ENCODE measurements at regions not wholly inside any gene's neighbourhood (a gene's known extent, or its start where the extent isn't known, plus 50 kb on each side); places are given as distances from the start of the nearest gene placed in this dataset.

GRCh38 chr3:34183114-34183513 is 384.7 kb downstream of the PDCD6IP start:
- no peak for DNase-seq (ENCODE audit: low read depth, low spot score)

GRCh38 chr3:34183611-34184340 is 385.3 kb downstream of the PDCD6IP start:
- DNase-seq (ENCODE audit: low read depth, low spot score) = no peak

GRCh38 chr3:34185301-34185700 is 386.9 kb downstream of the PDCD6IP start:
- DNase-seq (ENCODE audit: low read depth, low spot score) = no peak

GRCh38 chr3:34189133-34189532 is 390.7 kb downstream of the PDCD6IP start:
- DNase-seq (ENCODE audit: low read depth, low spot score) = no peak

- no peak for DNase-seq (ENCODE audit: low read depth, low spot score)
Observed at GRCh38 chr3:34196914-34197313, 398.5 kb downstream of the PDCD6IP start.

GRCh38 chr3:34198309-34198708 is 399.9 kb downstream of the PDCD6IP start:
- no peak for DNase-seq (ENCODE audit: low read depth, low spot score)

GRCh38 chr3:34200576-34200975 is 402.1 kb downstream of the PDCD6IP start:
- DNase-seq (ENCODE audit: low read depth, low spot score) = no peak

- DNase-seq (ENCODE audit: low read depth, low spot score) = no peak
Observed at GRCh38 chr3:34202975-34203374, 404.5 kb downstream of the PDCD6IP start.

GRCh38 chr3:34203386-34203785 is 405.0 kb downstream of the PDCD6IP start:
- DNase-seq (ENCODE audit: low read depth, low spot score) = no peak

GRCh38 chr3:34207002-34207401 is 408.6 kb downstream of the PDCD6IP start:
- no peak for DNase-seq (ENCODE audit: low read depth, low spot score)

- no peak for DNase-seq (ENCODE audit: low read depth, low spot score)
Observed at GRCh38 chr3:34207806-34208205, 409.4 kb downstream of the PDCD6IP start.

- no peak for DNase-seq (ENCODE audit: low read depth, low spot score)
Observed at GRCh38 chr3:34212175-34212574, 413.7 kb downstream of the PDCD6IP start.

GRCh38 chr3:34212656-34213055 is 414.2 kb downstream of the PDCD6IP start:
- DNase-seq (ENCODE audit: low read depth, low spot score) = no peak

- DNase-seq (ENCODE audit: low read depth, low spot score) = no peak
Observed at GRCh38 chr3:34213478-34213877, 415.0 kb downstream of the PDCD6IP start.

- no peak for DNase-seq (ENCODE audit: low read depth, low spot score)
Observed at GRCh38 chr3:34216711-34217335, 418.4 kb downstream of the PDCD6IP start.

GRCh38 chr3:34218706-34219385 is 420.4 kb downstream of the PDCD6IP start:
- no peak for DNase-seq (ENCODE audit: low read depth, low spot score)

- DNase-seq (ENCODE audit: low read depth, low spot score) = no peak
Observed at GRCh38 chr3:34219556-34219955, 421.1 kb downstream of the PDCD6IP start.

GRCh38 chr3:34225821-34226366 is 427.5 kb downstream of the PDCD6IP start:
- DNase-seq (ENCODE audit: low read depth, low spot score) = no peak

GRCh38 chr3:34229876-34230275 is 431.4 kb downstream of the PDCD6IP start:
- DNase-seq (ENCODE audit: low read depth, low spot score) = no peak

GRCh38 chr3:34235096-34235495 is 436.7 kb downstream of the PDCD6IP start:
- DNase-seq (ENCODE audit: low read depth, low spot score) = no peak

- peak; percentile 41 for DNase-seq (ENCODE audit: low read depth, low spot score)
Observed at GRCh38 chr3:34237946-34238345, 439.5 kb downstream of the PDCD6IP start.

- DNase-seq (ENCODE audit: low read depth, low spot score) = no peak
Observed at GRCh38 chr3:34238407-34238806, 440.0 kb downstream of the PDCD6IP start.

- DNase-seq (ENCODE audit: low read depth, low spot score) = no peak
Observed at GRCh38 chr3:34239287-34239686, 440.9 kb downstream of the PDCD6IP start.

All from smooth muscle cell of the brain vasculature (primary cell).